Stomach (tissue), 4 donors: ENCODE measurements at regions not wholly inside any gene's neighbourhood (a gene's known extent, or its start where the extent isn't known, plus 50 kb on each side); places are given as distances from the start of the nearest gene placed in this dataset.

Experiments used
- CTCF ChIP-seq, 7 experiments: fragments of 450-650 bp in 4 of 7; fragments of 200-600 bp in 3 of 7; sonication (generic) in 3 of 7; IDR thresholded peaks; one replicate each; pipeline ENCODE4 v1.5.1; 2016 to 2019; ENCODE audit warnings: antibody characterized with exemption in 7 of 7, control low read depth in 2 of 7, mild to moderate bottlenecking in 1 of 7
- EP300 ChIP-seq: sonication (generic); formaldehyde crosslinking; IDR thresholded peaks from one replicate; pipeline ENCODE4 v1.6.1; 2017; ENCODE audit warnings: antibody characterized with exemption
- POLR2A ChIP-seq, 4 donors: fragments of 450-650 bp; IDR thresholded peaks; one replicate each; pipeline ENCODE4 v1.6.1; 2016; ENCODE audit warnings: antibody characterized with exemption in 4 of 4, control low read depth in 2 of 4, mild to moderate bottlenecking in 1 of 4, moderate library complexity in 1 of 4
- POLR2AphosphoS5 ChIP-seq, 3 donors: sonication (generic); formaldehyde crosslinking; IDR thresholded peaks; one replicate each; pipeline ENCODE4 v1.6.1; 2016; ENCODE audit warnings: antibody characterized with exemption in 3 of 3

DNA sequence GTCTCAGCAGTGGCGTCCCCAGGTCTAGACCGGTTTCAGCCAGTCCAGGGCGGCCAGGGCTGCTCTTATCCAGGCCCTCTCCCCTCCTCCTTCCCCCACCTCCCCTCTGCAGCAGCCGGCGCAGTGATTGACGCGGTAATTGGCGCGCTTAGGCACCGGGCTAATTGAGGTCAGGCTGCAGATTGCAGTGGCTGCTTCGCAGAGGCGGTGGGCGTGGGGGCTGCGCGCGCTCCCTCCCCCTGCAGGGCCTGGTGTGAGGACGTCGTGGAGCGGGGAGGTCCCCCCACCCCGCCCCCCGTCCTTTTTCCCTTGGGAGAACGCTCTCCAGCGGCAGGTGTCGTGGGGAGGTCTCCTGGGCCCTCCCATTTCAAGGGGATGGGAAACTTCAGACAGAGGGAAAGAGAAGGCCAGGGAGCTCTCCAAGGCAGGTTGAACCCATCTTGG lies 70.4 kb upstream of the BLCAP start:
- TF ChIP-seq CTCF (IDR thresholded peaks at IDR 0.05) = no peak
- no peak for TF ChIP-seq EP300
- no peak for TF ChIP-seq POLR2A (IDR thresholded peaks at IDR 0.05)
- TF ChIP-seq POLR2AphosphoS5 (IDR thresholded peaks at IDR 0.05) = no peak
